ENCODE measurements at regions not wholly inside any gene's neighbourhood (a gene's known extent, or its start where the extent isn't known, plus 50 kb on each side); places are given as distances from the start of the nearest gene placed in this dataset.

- ATAC-seq, result no peak
- intact Hi-C loops (cut with micrococcal nuclease; ENCODE audit: unreplicated experiment), result no loop called here
Observed at GRCh38 chr10:28815681-28816080, 138.4 kb downstream of the BAMBI start.

GRCh38 chr10:28822719-28823464, 145.6 kb downstream of the BAMBI start:
- no peak for TF ChIP-seq CTCF (IDR thresholded peaks at IDR 0.05)
- TF ChIP-seq SIN3A (IDR thresholded peaks at IDR 0.05; ENCODE audit: borderline replicate concordance, insufficient read depth, low read depth, low read length), result no peak
- TF ChIP-seq POLR2AphosphoS5 (IDR thresholded peaks at IDR 0.05; ENCODE audit: low read depth, low read length), result no peak
- TF ChIP-seq REST (IDR thresholded peaks at IDR 0.05; ENCODE audit: insufficient read depth in 1 of 2, low read depth in 2 of 2, low read length in 1 of 2), result no peak
- TF ChIP-seq TCF7L2 (IDR thresholded peaks at IDR 0.05; ENCODE audit: low read depth, low read length), result no peak
- no peaks in the 10 kb centered on the region for H3K36me3 ChIP-seq (ENCODE audit: control insufficient read depth, insufficient read depth, low read length)
- intact Hi-C loops (cut with micrococcal nuclease; ENCODE audit: unreplicated experiment) (no loop called here), in situ Hi-C loops (cut with HindIII; ENCODE audit: low pct_unique_long_range_greater_than_20kb, low sequenced_read_pairs) (no loop called here)
- ChIA-PET CTCF (no interaction called here), POLR2A (no interaction called here)
- no peak overlapping the region for H3K4me3 ChIP-seq (ENCODE audit: low read depth in 2 of 2, low read length in 2 of 2)
- no peaks in the 10 kb centered on the region for H3K4me1 ChIP-seq (ENCODE audit: control insufficient read depth, insufficient read depth, low read length)
- DNase-seq (ENCODE audit: low read depth, low spot score), result no peak
- H3K9me3 ChIP-seq (ENCODE audit: control insufficient read depth, insufficient read depth, low read depth, low read length), result no peaks in the 10 kb centered on the region
- no peak for ATAC-seq
- no TSS peak for BruUV-seq (replicated peaks)
- H3K27ac ChIP-seq (ENCODE audit: low read length), result no peak overlapping the region
- H3K27me3 ChIP-seq (ENCODE audit: control insufficient read depth, insufficient read depth, low read length), result no peaks in the 10 kb centered on the region

More at GRCh38 chr10:28815681-28816080, 138.4 kb downstream of the BAMBI start:
- H3K27me3 ChIP-seq (ENCODE audit: control insufficient read depth, insufficient read depth, low read length), result no peaks in the 10 kb centered on the region
- H3K36me3 ChIP-seq (ENCODE audit: control insufficient read depth, insufficient read depth, low read length), result no peaks in the 10 kb centered on the region
- in situ Hi-C loops (cut with HindIII; ENCODE audit: low pct_unique_long_range_greater_than_20kb, low sequenced_read_pairs), result no loop called here
- no TSS peak for BruUV-seq (replicated peaks)
- no peaks in the 10 kb centered on the region for H3K9me3 ChIP-seq (ENCODE audit: control insufficient read depth, insufficient read depth, low read depth, low read length)
- ChIA-PET CTCF (no interaction called here), POLR2A (no interaction called here)
- H3K27ac ChIP-seq (ENCODE audit: low read length), result no peak overlapping the region
- no peaks in the 10 kb centered on the region for H3K4me1 ChIP-seq (ENCODE audit: control insufficient read depth, insufficient read depth, low read length)
- TF ChIP-seq REST (IDR thresholded peaks at IDR 0.05; ENCODE audit: insufficient read depth in 1 of 2, low read depth in 2 of 2, low read length in 1 of 2), result no peak
- no peak for DNase-seq (ENCODE audit: low read depth, low spot score)
- H3K4me3 ChIP-seq (ENCODE audit: low read depth in 2 of 2, low read length in 2 of 2), result no peak overlapping the region

All from Panc1 (cell line).